ENCODE measurements at regions not wholly inside any gene's neighbourhood (a gene's known extent, or its start where the extent isn't known, plus 50 kb on each side); places are given as distances from the start of the nearest gene placed in this dataset.
"Not testable (repeated sequence)": the region's sequence is repeated elsewhere in the genome, so short reads cannot be mapped to it uniquely, and the experiment has no call there.

DNA sequence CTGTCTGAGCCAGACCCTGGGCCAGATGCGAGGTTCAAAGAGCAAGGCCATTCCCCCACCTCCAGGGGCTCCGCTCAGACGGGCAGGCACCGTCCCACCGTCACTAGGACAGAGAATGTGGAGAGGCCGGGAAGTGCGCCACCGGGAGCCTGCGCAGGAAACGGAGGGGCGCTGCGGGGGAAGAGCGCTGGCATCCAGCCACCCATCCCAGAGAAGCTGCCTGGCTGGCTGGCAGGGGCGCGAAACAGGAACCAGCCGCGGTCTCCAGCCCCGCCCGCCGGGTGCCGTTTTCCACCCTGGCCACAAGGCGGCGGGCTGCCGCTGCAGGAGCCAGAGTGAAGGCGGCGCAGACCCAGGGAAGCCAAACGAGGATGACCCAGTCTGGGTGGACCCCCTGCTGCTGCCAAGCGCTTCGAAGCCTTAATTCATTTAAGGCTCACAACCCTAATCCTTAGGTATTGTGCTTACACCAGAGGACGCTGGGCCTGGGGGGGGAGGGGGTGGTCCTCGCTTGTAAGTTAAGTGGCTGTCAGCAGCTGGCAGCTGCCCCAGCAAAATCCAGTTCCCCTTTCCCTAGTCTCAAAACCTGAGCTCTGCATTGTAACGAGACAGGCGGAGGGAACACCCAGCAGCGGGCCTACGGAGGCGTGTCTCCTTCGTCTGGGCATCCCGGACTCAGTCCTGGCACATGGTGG lies 114.8 kb upstream of the SMURF2 start:
- TF ChIP-seq, protein P1, sequence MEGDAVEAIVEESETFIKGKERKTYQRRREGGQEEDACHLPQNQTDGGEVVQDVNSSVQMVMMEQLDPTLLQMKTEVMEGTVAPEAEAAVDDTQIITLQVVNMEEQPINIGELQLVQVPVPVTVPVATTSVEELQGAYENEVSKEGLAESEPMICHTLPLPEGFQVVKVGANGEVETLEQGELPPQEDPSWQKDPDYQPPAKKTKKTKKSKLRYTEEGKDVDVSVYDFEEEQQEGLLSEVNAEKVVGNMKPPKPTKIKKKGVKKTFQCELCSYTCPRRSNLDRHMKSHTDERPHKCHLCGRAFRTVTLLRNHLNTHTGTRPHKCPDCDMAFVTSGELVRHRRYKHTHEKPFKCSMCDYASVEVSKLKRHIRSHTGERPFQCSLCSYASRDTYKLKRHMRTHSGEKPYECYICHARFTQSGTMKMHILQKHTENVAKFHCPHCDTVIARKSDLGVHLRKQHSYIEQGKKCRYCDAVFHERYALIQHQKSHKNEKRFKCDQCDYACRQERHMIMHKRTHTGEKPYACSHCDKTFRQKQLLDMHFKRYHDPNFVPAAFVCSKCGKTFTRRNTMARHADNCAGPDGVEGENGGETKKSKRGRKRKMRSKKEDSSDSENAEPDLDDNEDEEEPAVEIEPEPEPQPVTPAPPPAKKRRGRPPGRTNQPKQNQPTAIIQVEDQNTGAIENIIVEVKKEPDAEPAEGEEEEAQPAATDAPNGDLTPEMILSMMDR (IDR thresholded peaks at IDR 0.05; ENCODE audit: low read depth, low read length): peak; percentile 76
- Histone ChIP-seq H3K4me3 (ENCODE audit: low read length) (peak overlapping the region; percentile 83), H3K4me1 (ENCODE audit: low read length) (peaks cover 32% of the 10 kb centered on the region), H3K9ac (ENCODE audit: low read length) (peak overlapping the region; percentile 71), H3K4me2 (ENCODE audit: low read length) (peak overlapping the region; percentile 100), H3K27ac (ENCODE audit: low read length) (peak overlapping the region; percentile 84)
- not testable (repeated sequence) for H2AFZ ChIP-seq (ENCODE audit: low read depth, low read length); H3K27me3 ChIP-seq (ENCODE audit: low read depth, low read length); H3K36me3 ChIP-seq (replicated peaks; ENCODE audit: low read depth, low read length); H3K79me2 ChIP-seq (ENCODE audit: low read length); H3K9me3 ChIP-seq (ENCODE audit: insufficient read depth, low read length); H4K20me1 ChIP-seq (ENCODE audit: insufficient read depth, low read length)

DNA sequence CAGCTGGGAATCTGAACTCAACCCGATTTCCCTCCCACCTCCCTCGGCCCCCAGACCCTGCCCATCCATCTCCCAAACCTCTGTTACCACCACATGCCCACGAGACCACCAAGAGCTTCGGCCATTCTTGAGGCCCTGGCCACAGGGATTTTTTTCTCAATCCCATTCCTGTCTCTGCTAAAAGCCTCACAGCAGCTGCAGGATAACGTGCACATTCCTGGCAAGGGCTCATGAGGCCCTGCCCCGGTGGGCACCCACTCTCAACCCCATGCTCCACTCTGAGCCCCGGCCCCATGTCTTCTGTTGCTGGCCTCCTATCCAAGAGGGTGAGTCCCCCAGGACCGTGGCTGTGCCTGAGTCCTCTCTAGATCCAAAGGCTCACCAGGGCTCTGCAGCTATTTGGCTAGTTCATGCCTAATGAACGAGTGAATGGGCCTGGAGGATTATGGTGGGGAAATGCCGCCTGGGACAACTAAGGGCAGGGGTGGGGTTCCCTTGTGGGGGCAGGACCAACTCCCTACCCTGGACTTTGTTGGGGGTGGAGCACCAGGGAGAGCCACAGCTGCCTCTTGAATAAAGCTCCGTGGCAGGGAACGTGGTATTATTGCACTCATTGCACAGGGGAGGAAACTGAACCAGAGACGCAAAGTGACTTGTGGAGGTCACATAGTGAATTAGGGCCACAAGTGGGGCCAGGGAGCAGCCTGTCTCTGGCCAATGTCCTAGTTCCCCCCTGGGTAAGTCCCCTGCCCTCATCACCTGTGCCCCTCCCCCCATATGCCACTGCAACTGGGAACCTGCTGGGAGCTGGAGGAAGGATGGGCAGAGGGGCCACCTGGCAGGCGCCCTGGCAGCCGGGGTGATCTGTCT lies 113.8 kb upstream of the SMURF2 start:
- Histone ChIP-seq H3K27ac (ENCODE audit: low read length) (no peak overlapping the region), H3K9me3 (ENCODE audit: insufficient read depth, low read length) (no peaks in the 10 kb centered on the region), H3K4me3 (ENCODE audit: low read length) (peak overlapping the region; percentile 83), H3K9ac (ENCODE audit: low read length) (peak overlapping the region; percentile 71; the same call in 1 of the 2 replicates), H3K27me3 (ENCODE audit: low read depth, low read length) (no peaks in the 10 kb centered on the region), H3K36me3 (replicated peaks; ENCODE audit: low read depth, low read length) (peaks cover 3% of the 10 kb centered on the region), H2AFZ (ENCODE audit: low read depth, low read length) (no peak overlapping the region), H3K4me1 (ENCODE audit: low read length) (peaks cover 32% of the 10 kb centered on the region), H3K79me2 (ENCODE audit: low read length) (no peaks in the 10 kb centered on the region), H4K20me1 (ENCODE audit: insufficient read depth, low read length) (no peaks in the 10 kb centered on the region), H3K4me2 (ENCODE audit: low read length) (peak overlapping the region; percentile 100)
- no peak for TF ChIP-seq EZH2phosphoT487 (IDR thresholded peaks at IDR 0.05; ENCODE audit: low read depth)
- TF ChIP-seq, protein P1 (IDR thresholded peaks at IDR 0.05; ENCODE audit: low read depth, low read length): no peak

DNA sequence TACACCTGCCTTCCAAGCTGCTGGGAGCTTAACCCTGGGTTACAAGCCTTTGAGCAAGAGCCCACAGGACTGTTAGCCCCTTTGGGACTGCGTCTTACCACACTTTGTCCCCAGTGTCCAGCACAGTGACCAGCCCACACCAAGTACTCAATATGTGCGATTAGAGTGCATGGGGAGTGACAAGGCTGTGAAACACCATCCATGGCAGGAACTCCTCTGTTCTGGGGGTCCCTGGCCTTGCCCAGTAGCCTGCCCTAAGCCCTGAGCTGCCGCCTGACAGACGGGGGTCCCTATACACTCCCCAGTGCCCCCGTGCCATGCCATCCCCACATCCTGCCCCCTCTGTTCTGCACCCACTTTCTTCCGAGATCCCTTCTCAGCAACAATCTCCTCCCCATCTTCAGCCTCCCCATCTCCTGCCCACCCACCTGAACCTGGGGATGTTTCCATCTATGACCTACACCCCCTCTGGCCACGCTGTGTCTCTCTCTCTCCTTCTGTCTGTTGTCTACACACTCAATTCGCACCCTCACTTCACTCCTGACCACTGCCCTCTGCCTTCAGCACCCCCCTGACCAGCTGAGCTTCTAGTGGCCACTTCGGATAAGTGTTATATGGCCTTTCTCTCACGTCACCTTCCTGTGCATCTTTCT lies 112.9 kb upstream of the SMURF2 start:
- Histone ChIP-seq H3K4me2 (ENCODE audit: low read length) (no peak overlapping the region), H4K20me1 (ENCODE audit: insufficient read depth, low read length) (no peaks in the 10 kb centered on the region), H3K79me2 (ENCODE audit: low read length) (no peaks in the 10 kb centered on the region), H3K9me3 (ENCODE audit: insufficient read depth, low read length) (no peaks in the 10 kb centered on the region), H3K9ac (ENCODE audit: low read length) (no peak overlapping the region), H3K36me3 (replicated peaks; ENCODE audit: low read depth, low read length) (peaks cover 3% of the 10 kb centered on the region), H3K27ac (ENCODE audit: low read length) (no peak overlapping the region), H2AFZ (ENCODE audit: low read depth, low read length) (no peak overlapping the region), H3K27me3 (ENCODE audit: low read depth, low read length) (no peaks in the 10 kb centered on the region), H3K4me1 (ENCODE audit: low read length) (peaks cover 32% of the 10 kb centered on the region), H3K4me3 (ENCODE audit: low read length) (no peak overlapping the region)
- TF ChIP-seq, protein P1 (IDR thresholded peaks at IDR 0.05; ENCODE audit: low read depth, low read length): no peak
- no peak for TF ChIP-seq EZH2phosphoT487 (IDR thresholded peaks at IDR 0.05; ENCODE audit: low read depth)

All from OCI-LY3 (cell line).